HEK293 (cell line): ENCODE measurements at regions not wholly inside any gene's neighbourhood (a gene's known extent, or its start where the extent isn't known, plus 50 kb on each side); places are given as distances from the start of the nearest gene placed in this dataset.

Source experiments
- CTCF ChIA-PET: fragments of 350-600 bp; formaldehyde crosslinking; extraction: SDS; loops from one replicate; lab custom pipeline; 2021; ENCODE audit warnings: antibody characterized with exemption; lab: Yijun Ruan, JAX
- POLR2A ChIA-PET: fragments of 300-600 bp; formaldehyde crosslinking; extraction: SDS; loops from one replicate; lab custom pipeline; 2020; ENCODE audit warnings: antibody characterized with exemption, inconsistent platforms; lab: Yijun Ruan, JAX
- H3K27ac ChIP-seq: fragments of 200-500 bp; sonication (Bioruptor generic); 2 replicates; pipeline ENCODE4 v1.5.1; 2014; ENCODE audit warnings: low read depth, low read length, control low read depth, inconsistent platforms; ENCODE audit errors: extremely low read depth
- H3K36me3 ChIP-seq, 2 experiments: fragments of 200-500 bp in 1 of 2; sonication (Bioruptor generic) in 1 of 2; 1 replicate in 1 of 2; 2 replicates in 1 of 2; pipeline ENCODE4 v1.5.1; 2014 to 2017; ENCODE audit warnings: inconsistent platforms in 2 of 2, low read length in 2 of 2; ENCODE audit not compliant: control insufficient read depth in 2 of 2, insufficient read depth in 1 of 2
- H3K4me1 ChIP-seq: fragments of 200-500 bp; sonication (Bioruptor generic); 2 replicates; pipeline ENCODE4 v1.5.1; 2014; ENCODE audit warnings: mild to moderate bottlenecking, low read length, inconsistent platforms; ENCODE audit not compliant: control insufficient read depth, insufficient read depth
- H3K4me3 ChIP-seq: 2 replicates; pipeline ENCODE4 v1.5.1; 2011; ENCODE audit warnings: low read depth, mild to moderate bottlenecking, control low read depth, low read length, moderate library complexity
- H3K9me3 ChIP-seq: fragments of 200-500 bp; sonication (Bioruptor generic); 2 replicates; pipeline ENCODE4 v1.5.1; 2014; ENCODE audit warnings: low read depth, low read length, inconsistent platforms; ENCODE audit not compliant: control insufficient read depth, insufficient read depth
- HOXD13 ChIP-seq: sonication (generic); formaldehyde crosslinking; IDR thresholded peaks from 2 replicates; pipeline ENCODE4 v1.8.0; 2022; ENCODE audit warnings: missing genetic modification reagents, borderline replicate concordance
- KLF9 ChIP-seq: fragments of 450-650 bp; formaldehyde crosslinking; IDR thresholded peaks from 2 replicates; pipeline ENCODE4 v1.5.1; 2016; ENCODE audit warnings: missing biosample characterization, missing genetic modification characterization, low read depth
- MEIS1 ChIP-seq: sonication (generic); formaldehyde crosslinking; IDR thresholded peaks from 2 replicates; pipeline ENCODE4 v1.8.1; 2022; ENCODE audit warnings: missing genetic modification reagents, mild to moderate bottlenecking, borderline replicate concordance
- REPIN1 ChIP-seq: fragments of 450-650 bp; formaldehyde crosslinking; IDR thresholded peaks from 2 replicates; pipeline ENCODE4 v1.5.1; 2017; ENCODE audit warnings: missing biosample characterization, missing genetic modification characterization, low read depth
- SCRT2 ChIP-seq: fragments of 450-650 bp; formaldehyde crosslinking; IDR thresholded peaks from 2 replicates; pipeline ENCODE4 v1.5.1; 2016; ENCODE audit warnings: missing biosample characterization, missing genetic modification characterization
- YY1 ChIP-seq: fragments of 450-650 bp; formaldehyde crosslinking; IDR thresholded peaks from 2 replicates; pipeline ENCODE4 v1.5.1; 2018; ENCODE audit warnings: missing biosample characterization, missing genetic modification characterization
- ZNF112 ChIP-seq: fragments of 450-650 bp; formaldehyde crosslinking; IDR thresholded peaks from 2 replicates; pipeline ENCODE4 v1.5.0; 2017; ENCODE audit warnings: missing biosample characterization, missing genetic modification characterization
- ZNF155 ChIP-seq: fragments of 450-650 bp; formaldehyde crosslinking; IDR thresholded peaks from 2 replicates; pipeline ENCODE4 v1.5.1; 2016; ENCODE audit warnings: missing biosample characterization, missing genetic modification characterization
- ZNF16 ChIP-seq: fragments of 450-650 bp; formaldehyde crosslinking; IDR thresholded peaks from 2 replicates; pipeline ENCODE4 v1.5.1; 2016; ENCODE audit warnings: low read depth, missing biosample characterization, missing genetic modification characterization
- ZNF169 ChIP-seq: fragments of 450-650 bp; formaldehyde crosslinking; IDR thresholded peaks from 2 replicates; pipeline ENCODE4 v1.5.1; 2016; ENCODE audit warnings: missing biosample characterization, missing genetic modification characterization
- ZNF239 ChIP-seq: fragments of 450-650 bp; formaldehyde crosslinking; IDR thresholded peaks from 2 replicates; pipeline ENCODE4 v1.5.1; 2016; ENCODE audit warnings: missing biosample characterization, missing genetic modification characterization
- ZNF350 ChIP-seq: fragments of 450-650 bp; formaldehyde crosslinking; IDR thresholded peaks from 2 replicates; pipeline ENCODE4 v1.5.0; 2017; ENCODE audit warnings: missing biosample characterization, mild to moderate bottlenecking, missing genetic modification characterization
- ZNF391 ChIP-seq: fragments of 450-650 bp; formaldehyde crosslinking; IDR thresholded peaks from 2 replicates; pipeline ENCODE4 v1.5.1; 2016; ENCODE audit warnings: low read depth, missing biosample characterization, missing genetic modification characterization, borderline replicate concordance
- ZNF555 ChIP-seq: fragments of 450-650 bp; formaldehyde crosslinking; conservative IDR thresholded peaks from 2 replicates; pipeline ENCODE4 v1.5.1; 2017; ENCODE audit warnings: missing biosample characterization, mild to moderate bottlenecking, missing genetic modification characterization, inconsistent platforms
- ZNF768 ChIP-seq: fragments of 450-650 bp; formaldehyde crosslinking; IDR thresholded peaks from 2 replicates; pipeline ENCODE4 v1.5.1; 2018; ENCODE audit warnings: missing biosample characterization, mild to moderate bottlenecking, missing genetic modification characterization
- ZNF785 ChIP-seq: fragments of 450-650 bp; formaldehyde crosslinking; IDR thresholded peaks from 2 replicates; pipeline ENCODE4 v1.5.1; 2016; ENCODE audit warnings: missing biosample characterization, missing genetic modification characterization
- TF ChIP-seq, protein P1 (sequence below): fragments of 450-650 bp; formaldehyde crosslinking; IDR thresholded peaks from 2 replicates; pipeline ENCODE4 v1.5.1; 2016; ENCODE audit warnings: missing biosample characterization, missing genetic modification characterization
- TF ChIP-seq, protein P2 (sequence below): fragments of 450-650 bp; formaldehyde crosslinking; IDR thresholded peaks from 2 replicates; pipeline ENCODE4 v1.5.1; 2017; ENCODE audit warnings: missing biosample characterization, missing genetic modification characterization
- TF ChIP-seq, protein P3 (sequence below): fragments of 450-650 bp; formaldehyde crosslinking; IDR thresholded peaks from 2 replicates; pipeline ENCODE4; 2016; ENCODE audit warnings: missing biosample characterization, missing genetic modification characterization

DNA sequence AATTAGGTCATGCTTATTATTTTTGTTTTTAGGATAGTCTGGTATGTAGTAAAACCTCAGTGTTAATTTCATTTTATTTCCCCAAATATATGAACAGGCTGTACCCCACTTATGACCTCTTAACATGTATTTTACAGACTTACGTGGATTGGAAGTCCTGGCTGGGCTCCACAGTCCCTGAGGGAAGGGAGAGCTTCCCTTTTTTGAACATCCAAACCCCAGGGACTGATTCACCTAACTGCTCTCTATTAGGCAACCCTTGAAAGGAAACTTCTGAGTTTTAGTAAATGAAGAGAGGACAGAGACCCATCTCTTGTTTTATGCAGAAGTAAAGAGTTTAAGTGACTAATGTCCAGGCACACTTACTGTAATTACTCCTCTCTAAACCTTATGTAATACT, 233.1 kb upstream of the SPRY1 start (continued):
- TF ChIP-seq, protein P1, sequence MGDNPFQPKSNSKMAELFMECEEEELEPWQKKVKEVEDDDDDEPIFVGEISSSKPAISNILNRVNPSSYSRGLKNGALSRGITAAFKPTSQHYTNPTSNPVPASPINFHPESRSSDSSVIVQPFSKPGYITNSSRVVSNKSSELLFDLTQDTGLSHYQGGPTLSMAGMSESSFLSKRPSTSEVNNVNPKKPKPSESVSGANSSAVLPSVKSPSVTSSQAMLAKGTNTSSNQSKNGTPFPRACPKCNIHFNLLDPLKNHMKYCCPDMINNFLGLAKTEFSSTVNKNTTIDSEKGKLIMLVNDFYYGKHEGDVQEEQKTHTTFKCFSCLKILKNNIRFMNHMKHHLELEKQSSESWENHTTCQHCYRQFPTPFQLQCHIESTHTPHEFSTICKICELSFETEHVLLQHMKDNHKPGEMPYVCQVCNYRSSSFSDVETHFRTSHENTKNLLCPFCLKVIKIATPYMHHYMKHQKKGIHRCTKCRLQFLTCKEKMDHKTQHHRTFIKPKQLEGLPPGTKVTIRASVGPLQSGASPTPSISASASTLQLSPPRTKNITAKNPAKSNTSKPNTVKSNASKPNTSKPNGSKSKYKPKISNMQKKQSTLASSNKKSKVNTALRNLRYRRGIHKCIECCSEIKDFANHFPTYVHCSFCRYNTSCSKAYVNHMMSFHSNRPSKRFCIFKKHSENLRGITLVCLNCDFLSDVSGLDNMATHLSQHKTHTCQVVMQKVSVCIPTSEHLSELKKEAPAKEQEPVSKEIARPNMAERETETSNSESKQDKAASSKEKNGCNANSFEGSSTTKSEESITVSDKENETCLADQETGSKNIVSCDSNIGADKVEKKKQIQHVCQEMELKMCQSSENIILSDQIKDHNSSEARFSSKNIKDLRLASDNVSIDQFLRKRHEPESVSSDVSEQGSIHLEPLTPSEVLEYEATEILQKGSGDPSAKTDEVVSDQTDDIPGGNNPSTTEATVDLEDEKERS (tag by site-specific recombination) = no peak
- TF ChIP-seq ZNF785 (tag by site-specific recombination) (no peak), ZNF350 (tag by site-specific recombination) (no peak), ZNF239 (no peak)

DNA sequence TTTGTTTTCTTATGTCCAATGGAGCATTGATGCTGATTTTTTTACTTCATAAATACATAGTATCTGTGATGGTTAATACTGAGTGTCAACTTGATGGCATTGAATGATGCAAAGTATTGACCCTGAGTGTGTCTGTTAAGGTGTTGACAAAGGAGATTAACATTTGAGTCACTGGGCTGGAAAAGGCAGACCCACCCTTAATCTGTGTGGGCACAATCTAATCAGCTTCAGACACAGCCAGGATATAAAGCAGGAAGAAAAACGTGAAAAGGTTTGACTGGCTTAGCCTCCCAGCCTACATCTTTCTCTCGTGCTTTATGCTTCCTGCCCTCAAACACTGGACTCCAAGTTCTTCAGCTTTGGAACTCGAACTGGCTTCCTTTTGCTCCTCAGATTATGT, 230.6 kb upstream of the SPRY1 start:
- no peak for TF ChIP-seq REPIN1 (tag by site-specific recombination)
- TF ChIP-seq, protein P2, sequence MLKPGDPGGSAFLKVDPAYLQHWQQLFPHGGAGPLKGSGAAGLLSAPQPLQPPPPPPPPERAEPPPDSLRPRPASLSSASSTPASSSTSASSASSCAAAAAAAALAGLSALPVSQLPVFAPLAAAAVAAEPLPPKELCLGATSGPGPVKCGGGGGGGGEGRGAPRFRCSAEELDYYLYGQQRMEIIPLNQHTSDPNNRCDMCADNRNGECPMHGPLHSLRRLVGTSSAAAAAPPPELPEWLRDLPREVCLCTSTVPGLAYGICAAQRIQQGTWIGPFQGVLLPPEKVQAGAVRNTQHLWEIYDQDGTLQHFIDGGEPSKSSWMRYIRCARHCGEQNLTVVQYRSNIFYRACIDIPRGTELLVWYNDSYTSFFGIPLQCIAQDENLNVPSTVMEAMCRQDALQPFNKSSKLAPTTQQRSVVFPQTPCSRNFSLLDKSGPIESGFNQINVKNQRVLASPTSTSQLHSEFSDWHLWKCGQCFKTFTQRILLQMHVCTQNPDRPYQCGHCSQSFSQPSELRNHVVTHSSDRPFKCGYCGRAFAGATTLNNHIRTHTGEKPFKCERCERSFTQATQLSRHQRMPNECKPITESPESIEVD (tag by site-specific recombination) = no peak
- no peak for TF ChIP-seq ZNF155 (tag by site-specific recombination)
- no peak for TF ChIP-seq ZNF169 (tag by site-specific recombination)
- TF ChIP-seq ZNF391 (tag by site-specific recombination) = no peak
- Histone ChIP-seq H3K27ac (no peak overlapping the region), H3K36me3 (no peaks in the 10 kb centered on the region), H3K9me3 (no peaks in the 10 kb centered on the region), H3K4me1 (no peaks in the 10 kb centered on the region), H3K4me3 (no peak overlapping the region)
- ChIA-PET POLR2A (no interaction called here), CTCF (no interaction called here)

- H3K36me3 ChIP-seq = no peaks in the 10 kb centered on the region
- TF ChIP-seq SCRT2 (tag by site-specific recombination) = no peak
- TF ChIP-seq KLF9 (tag by site-specific recombination) = no peak
- no peak for TF ChIP-seq HOXD13 (CRISPR knock-in tag)
- no peak for TF ChIP-seq YY1 (tag by site-specific recombination)
- no peak for TF ChIP-seq MEIS1 (CRISPR knock-in tag)
- TF ChIP-seq, protein P3, sequence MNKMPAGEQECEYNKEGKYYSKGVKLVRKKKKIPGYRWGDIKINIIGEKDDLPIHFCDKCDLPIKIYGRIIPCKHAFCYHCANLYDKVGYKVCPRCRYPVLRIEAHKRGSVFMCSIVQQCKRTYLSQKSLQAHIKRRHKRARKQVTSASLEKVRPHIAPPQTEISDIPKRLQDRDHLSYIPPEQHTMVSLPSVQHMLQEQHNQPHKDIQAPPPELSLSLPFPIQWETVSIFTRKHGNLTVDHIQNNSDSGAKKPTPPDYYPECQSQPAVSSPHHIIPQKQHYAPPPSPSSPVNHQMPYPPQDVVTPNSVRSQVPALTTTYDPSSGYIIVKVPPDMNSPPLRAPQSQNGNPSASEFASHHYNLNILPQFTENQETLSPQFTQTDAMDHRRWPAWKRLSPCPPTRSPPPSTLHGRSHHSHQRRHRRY (tag by site-specific recombination) = no peak
- no peak for TF ChIP-seq ZNF112
- TF ChIP-seq ZNF555 = no peak
- TF ChIP-seq ZNF768 (tag by site-specific recombination) = no peak
- no peak for TF ChIP-seq REPIN1 (tag by site-specific recombination)
- no peak for TF ChIP-seq ZNF16 (tag by site-specific recombination)
- no peaks in the 10 kb centered on the region for H3K4me1 ChIP-seq
- ChIA-PET CTCF (interaction anchor here (0.7 kb wide), 1 partner anchor 44 kb away, joined by 4 read pairs; no protein-coding TSS in a partner anchor), POLR2A (no interaction called here)
- no peaks in the 10 kb centered on the region for H3K9me3 ChIP-seq
- no peak overlapping the region for H3K27ac ChIP-seq
- no peak overlapping the region for H3K4me3 ChIP-seq
These were observed 228.7 kb upstream of the SPRY1 start for GRCh38 chr4:123167931-123168330.
